ENCODE measurements at regions not wholly inside any gene's neighbourhood (a gene's known extent, or its start where the extent isn't known, plus 50 kb on each side); places are given as distances from the start of the nearest gene placed in this dataset.

DNA sequence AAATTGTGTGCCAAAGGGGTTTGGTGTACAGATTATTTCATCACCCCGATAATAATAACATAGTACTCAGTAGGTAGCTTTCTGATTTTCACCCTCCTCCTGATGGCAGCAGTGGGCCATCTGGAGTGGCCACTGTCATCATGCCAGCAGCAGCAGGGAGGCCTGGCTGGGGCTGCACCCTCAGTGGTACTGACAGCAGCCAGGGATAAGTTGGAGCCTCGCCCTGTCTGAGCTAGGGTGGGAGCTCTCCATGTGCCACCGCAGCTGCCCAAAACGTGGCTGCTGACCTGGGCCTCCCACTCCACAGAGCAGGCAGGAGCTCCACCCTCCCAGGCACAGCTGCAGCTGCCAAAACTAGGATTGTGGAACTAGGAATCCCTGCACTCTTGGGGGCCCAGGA lies 700.8 kb upstream of the KCND2 start:
- no TSS peak for BruUV-seq (replicated peaks)
- DNase-seq = no peak
- Histone ChIP-seq H4K20me1 (ENCODE audit: insufficient read depth) (no peaks in the 10 kb centered on the region), H3K4me2 (no peak overlapping the region), H3K27me3 (ENCODE audit: insufficient read depth, low read depth) (no peaks in the 10 kb centered on the region), H3K9me2 (ENCODE audit: insufficient read depth) (no peaks in the 10 kb centered on the region), H3K27ac (no peak overlapping the region), H3K4me1 (replicated peaks; ENCODE audit: insufficient read depth) (no peaks in the 10 kb centered on the region), H3F3A (ENCODE audit: insufficient read depth, low read depth) (no peaks in the 10 kb centered on the region), H2AFZ (no peak overlapping the region), H3K9me3 (ENCODE audit: insufficient read depth, low read depth) (no peaks in the 10 kb centered on the region), H3K79me2 (ENCODE audit: low read depth) (no peaks in the 10 kb centered on the region), H3K4me3 (no peak overlapping the region), H3K36me3 (ENCODE audit: low read depth) (no peaks in the 10 kb centered on the region)
- ChIA-PET POLR2A (ENCODE audit: unreplicated experiment) (no interaction called here), CTCF (interaction anchor here (0.7 kb wide), 1 partner anchor 238 kb away, joined by 5 read pairs; no protein-coding TSS in a partner anchor)
- intact Hi-C loops (cut with micrococcal nuclease; ENCODE audit: unreplicated experiment) = no loop called here
- TF ChIP-seq CTCF (conservative IDR thresholded peaks at IDR 0.05) (no peak), EZH2 (IDR thresholded peaks at IDR 0.05; ENCODE audit: low read depth) (no peak)

DNA sequence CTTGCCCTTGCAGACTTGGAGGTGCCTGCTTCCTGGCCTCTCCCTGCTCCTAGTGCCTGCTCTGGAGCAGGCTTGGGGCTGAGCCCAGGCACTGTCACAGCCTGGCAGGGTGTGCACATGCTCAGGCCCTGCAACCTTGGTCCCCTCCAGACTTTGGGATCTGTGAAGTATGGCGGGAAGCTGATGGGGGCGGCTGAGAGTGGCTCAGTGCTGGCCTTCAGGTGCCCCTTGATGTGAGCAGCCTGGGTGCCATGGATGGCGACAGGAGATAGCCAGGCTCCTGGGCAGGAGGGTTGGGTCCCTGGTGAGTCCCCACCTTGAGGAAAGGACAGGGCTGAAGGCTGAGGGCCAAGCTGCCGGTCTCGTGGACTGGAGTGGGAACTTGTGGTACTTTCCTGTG lies 700.4 kb upstream of the KCND2 start:
- Histone ChIP-seq H2AFZ (no peak overlapping the region), H3K9me2 (ENCODE audit: insufficient read depth) (no peaks in the 10 kb centered on the region), H3K9me3 (ENCODE audit: insufficient read depth, low read depth) (0 out of 2 replicates have a peak, but pooled peaks cover 3% of the 10 kb centered on the region), H3K27ac (no peak overlapping the region), H3K4me2 (no peak overlapping the region), H3K4me1 (replicated peaks; ENCODE audit: insufficient read depth) (no peaks in the 10 kb centered on the region), H3K36me3 (ENCODE audit: low read depth) (no peaks in the 10 kb centered on the region), H3K79me2 (ENCODE audit: low read depth) (no peaks in the 10 kb centered on the region), H3K4me3 (no peak overlapping the region), H3F3A (ENCODE audit: insufficient read depth, low read depth) (no peaks in the 10 kb centered on the region), H4K20me1 (ENCODE audit: insufficient read depth) (no peaks in the 10 kb centered on the region), H3K27me3 (ENCODE audit: insufficient read depth, low read depth) (no peaks in the 10 kb centered on the region)
- DNase-seq = no peak
- CTCF ChIA-PET = interaction anchor here (0.7 kb wide), 1 partner anchor 238 kb away, joined by 5 read pairs; no protein-coding TSS in a partner anchor
- intact Hi-C loops (cut with micrococcal nuclease; ENCODE audit: unreplicated experiment) = no loop called here
- BruUV-seq (replicated peaks) = no TSS peak
- POLR2A ChIA-PET (ENCODE audit: unreplicated experiment) = no interaction called here
- TF ChIP-seq CTCF (conservative IDR thresholded peaks at IDR 0.05) (no peak), EZH2 (IDR thresholded peaks at IDR 0.05; ENCODE audit: low read depth) (no peak)

- H3K9me3 ChIP-seq (ENCODE audit: insufficient read depth, low read depth) = 0 out of 2 replicates have a peak, but pooled peaks cover 3% of the 10 kb centered on the region
- H3K27ac ChIP-seq = no peak overlapping the region
- no peak for DNase-seq
- intact Hi-C loops (cut with micrococcal nuclease; ENCODE audit: unreplicated experiment) = no loop called here
- no peaks in the 10 kb centered on the region for H3K79me2 ChIP-seq (ENCODE audit: low read depth)
- H4K20me1 ChIP-seq (ENCODE audit: insufficient read depth) = no peaks in the 10 kb centered on the region
- H3K36me3 ChIP-seq (ENCODE audit: low read depth) = no peaks in the 10 kb centered on the region
- H3K27me3 ChIP-seq (ENCODE audit: insufficient read depth, low read depth) = no peaks in the 10 kb centered on the region
- no peak overlapping the region for H3K4me3 ChIP-seq
- no peak for TF ChIP-seq EZH2 (IDR thresholded peaks at IDR 0.05; ENCODE audit: low read depth)
- TF ChIP-seq CTCF (conservative IDR thresholded peaks at IDR 0.05) = no peak
- no peak overlapping the region for H2AFZ ChIP-seq
- no peak overlapping the region for H3K4me2 ChIP-seq
- no peaks in the 10 kb centered on the region for H3F3A ChIP-seq (ENCODE audit: insufficient read depth, low read depth)
- no peaks in the 10 kb centered on the region for H3K4me1 ChIP-seq (replicated peaks; ENCODE audit: insufficient read depth)
- ChIA-PET POLR2A (ENCODE audit: unreplicated experiment) (no interaction called here), CTCF (no interaction called here)
- no peaks in the 10 kb centered on the region for H3K9me2 ChIP-seq (ENCODE audit: insufficient read depth)
- no TSS peak for BruUV-seq (replicated peaks)
These were observed 694.9 kb upstream of the KCND2 start for GRCh38 chr7:119578116-119578515.
